GM23338 (cell line): ENCODE measurements at regions not wholly inside any gene's neighbourhood (a gene's known extent, or its start where the extent isn't known, plus 50 kb on each side); places are given as distances from the start of the nearest gene placed in this dataset.

Source experiments
- ATAC-seq: fragments of 200-7000 bp; cut with Tn5 transposase; 3 replicates; pipeline ENCODE4 v1.9.1; 2020
- DNase-seq: peaks from one replicate; pipeline ENCODE4 v3.0.0-alpha.2; 2015; ENCODE audit warnings: low spot score
- H2AFZ ChIP-seq: fragments of 200-600 bp; sonication (generic); 2 replicates; pipeline ENCODE4 v1.8.0; 2016; ENCODE audit warnings: antibody characterized with exemption, mild to moderate bottlenecking, moderate library complexity
- H3F3A ChIP-seq: fragments of 200-600 bp; sonication (generic); replicated peaks from 2 replicates; pipeline ENCODE4 v1.8.0; 2017; ENCODE audit warnings: antibody characterized with exemption, mixed run types, low read depth
- H3K27ac ChIP-seq: fragments of 200-600 bp; sonication (generic); 2 replicates; pipeline ENCODE4 v1.6.1; 2016; ENCODE audit warnings: low read depth
- H3K27me3 ChIP-seq: fragments of 200-600 bp; sonication (generic); 2 replicates; pipeline ENCODE4 v1.8.0; 2016; ENCODE audit warnings: mild to moderate bottlenecking, mixed run types, moderate library complexity; ENCODE audit not compliant: insufficient read depth
- H3K36me3 ChIP-seq: fragments of 200-600 bp; sonication (generic); 2 replicates; pipeline ENCODE4 v1.8.0; 2016; ENCODE audit warnings: mild to moderate bottlenecking; ENCODE audit not compliant: insufficient read depth
- H3K4me1 ChIP-seq: fragments of 200-600 bp; sonication (generic); 2 replicates; pipeline ENCODE4 v1.8.0; 2016; ENCODE audit warnings: mild to moderate bottlenecking, moderate library complexity; ENCODE audit not compliant: insufficient read depth
- H3K4me2 ChIP-seq: fragments of 200-600 bp; sonication (generic); 2 replicates; pipeline ENCODE4 v1.7.1; 2017; ENCODE audit warnings: mixed run types
- H3K4me3 ChIP-seq: fragments of 200-600 bp; sonication (generic); 2 replicates; pipeline ENCODE4 v1.6.1; 2016; ENCODE audit warnings: mixed run types
- H3K79me2 ChIP-seq: fragments of 200-600 bp; sonication (generic); replicated peaks from 2 replicates; pipeline ENCODE4 v1.8.0; 2017; ENCODE audit warnings: mild to moderate bottlenecking; ENCODE audit not compliant: insufficient read depth
- H3K9me2 ChIP-seq: fragments of 200-600 bp; sonication (generic); 2 replicates; pipeline ENCODE4 v1.8.0; 2017; ENCODE audit not compliant: insufficient read depth
- H4K20me1 ChIP-seq: fragments of 200-600 bp; sonication (generic); replicated peaks from 2 replicates; pipeline ENCODE4 v1.8.0; 2017; ENCODE audit warnings: mild to moderate bottlenecking; ENCODE audit not compliant: insufficient read depth
- H3K27ac Mint-ChIP-seq: 2 replicates; pipeline ENCODE4 v1.8.0; 2020; ENCODE audit warnings: inconsistent platforms, mild to moderate bottlenecking, moderate library complexity, mixed read lengths
- H3K27me3 Mint-ChIP-seq: 3 replicates; pipeline ENCODE4 v1.8.0; 2022; ENCODE audit warnings: low read depth, mild to moderate bottlenecking, moderate library complexity, mixed read lengths, inconsistent platforms; ENCODE audit not compliant: insufficient read depth, poor library complexity
- H3K36me3 Mint-ChIP-seq: 3 replicates; pipeline ENCODE4 v1.8.0; 2021; ENCODE audit warnings: low read depth, mild to moderate bottlenecking, inconsistent platforms, moderate library complexity, mixed read lengths
- H3K4me1 Mint-ChIP-seq: 3 replicates; pipeline ENCODE4 v1.8.0; 2020; ENCODE audit warnings: mild to moderate bottlenecking, inconsistent platforms, mixed read lengths
- H3K4me3 Mint-ChIP-seq: 3 replicates; pipeline ENCODE4 v1.8.0; 2021; ENCODE audit warnings: moderate library complexity, mild to moderate bottlenecking, inconsistent platforms, mixed read lengths
- H3K9me3 Mint-ChIP-seq: 3 replicates; pipeline ENCODE4 v1.8.0; 2020; ENCODE audit warnings: moderate library complexity, mild to moderate bottlenecking, inconsistent platforms, mixed read lengths
- CREB1 ChIP-seq: fragments of 250-450 bp; sonication (Bioruptor Pico); IDR thresholded peaks from 2 replicates; pipeline ENCODE4 v1.5.0; 2020; ENCODE audit warnings: low read depth, mild to moderate bottlenecking, moderate library complexity
- CTCF ChIP-seq, 2 experiments: fragments of 200-600 bp in 1 of 2; sonication (generic) in 1 of 2; conservative IDR thresholded peaks; 2 replicates each; pipeline versions ENCODE4 v1.5.1 to v1.6.1; 2016 to 2017; ENCODE audit warnings: antibody characterized with exemption in 2 of 2, low read depth in 2 of 2, mild to moderate bottlenecking in 2 of 2, moderate library complexity in 1 of 2
- ETS1 ChIP-seq: IDR thresholded peaks from 2 replicates; pipeline ENCODE4 v1.6.1; 2016; ENCODE audit warnings: antibody characterized with exemption
- EZH2 ChIP-seq: fragments of 200-600 bp; sonication (generic); IDR thresholded peaks from one replicate; pipeline ENCODE4 v1.8.0; 2017; ENCODE audit warnings: antibody characterized with exemption, mild to moderate bottlenecking, low read depth; ENCODE audit not compliant: unreplicated experiment
- EZH2phosphoT487 ChIP-seq: fragments of 200-600 bp; sonication (generic); IDR thresholded peaks from one replicate; pipeline ENCODE4 v1.8.1; 2018; ENCODE audit warnings: antibody characterized with exemption; ENCODE audit not compliant: unreplicated experiment
- JUNB ChIP-seq: IDR thresholded peaks from one replicate; pipeline ENCODE4 v1.6.1; 2016; ENCODE audit warnings: antibody characterized with exemption; ENCODE audit not compliant: unreplicated experiment
- POLR2AphosphoS5 ChIP-seq: IDR thresholded peaks from 2 replicates; pipeline ENCODE4 v1.6.1; 2016; ENCODE audit warnings: antibody characterized with exemption, low read depth
- REST ChIP-seq: IDR thresholded peaks from one replicate; pipeline ENCODE4 v1.6.1; 2018; ENCODE audit warnings: antibody characterized with exemption; ENCODE audit not compliant: unreplicated experiment
- STAT1 ChIP-seq: IDR thresholded peaks from one replicate; pipeline ENCODE4 v1.6.1; 2016; ENCODE audit warnings: antibody characterized with exemption; ENCODE audit not compliant: unreplicated experiment
- ZNF114 ChIP-seq: fragments of 250-450 bp; sonication (Bioruptor Pico); IDR thresholded peaks from 2 replicates; pipeline ENCODE4 v1.5.0; 2020; ENCODE audit warnings: mild to moderate bottlenecking, moderate library complexity

GRCh38 chr5:56522169-56522568 is 289.0 kb upstream of the ANKRD55 start:
- H3K27ac ChIP-seq = no peak overlapping the region
- Mint-ChIP-seq H3K4me1 (peaks cover 5% of the 10 kb centered on the region), H3K27ac (no peak overlapping the region), H3K27me3 (peaks cover 4% of the 10 kb centered on the region), H3K4me3 (no peak overlapping the region), H3K9me3 (no peaks in the 10 kb centered on the region), H3K36me3 (no peaks in the 10 kb centered on the region)
- DNase-seq (no peak), ATAC-seq (no peak)
- H3K27me3 ChIP-seq = no peaks in the 10 kb centered on the region
- H3F3A ChIP-seq = no peaks in the 10 kb centered on the region
- H4K20me1 ChIP-seq = no peaks in the 10 kb centered on the region
- TF ChIP-seq EZH2 = no peak
- TF ChIP-seq EZH2phosphoT487 = no peak
- no peak overlapping the region for H3K4me2 ChIP-seq
- H3K79me2 ChIP-seq = no peaks in the 10 kb centered on the region
- H3K4me1 ChIP-seq = no peaks in the 10 kb centered on the region
- H3K36me3 ChIP-seq = no peaks in the 10 kb centered on the region
- H3K9me2 ChIP-seq = no peaks in the 10 kb centered on the region
- no peak overlapping the region for H3K4me3 ChIP-seq
- H2AFZ ChIP-seq = no peak overlapping the region

- Mint-ChIP-seq H3K27ac (no peak overlapping the region), H3K4me3 (no peak overlapping the region), H3K9me3 (no peaks in the 10 kb centered on the region), H3K4me1 (peaks cover 5% of the 10 kb centered on the region), H3K27me3 (peaks cover 4% of the 10 kb centered on the region), H3K36me3 (no peaks in the 10 kb centered on the region)
- H4K20me1 ChIP-seq = no peaks in the 10 kb centered on the region
- no peak overlapping the region for H3K4me2 ChIP-seq
- H3F3A ChIP-seq = no peaks in the 10 kb centered on the region
- ATAC-seq (no peak), DNase-seq (no peak)
- H2AFZ ChIP-seq = no peak overlapping the region
- H3K4me1 ChIP-seq = no peaks in the 10 kb centered on the region
- H3K4me3 ChIP-seq = no peak overlapping the region
- no peaks in the 10 kb centered on the region for H3K9me2 ChIP-seq
- no peaks in the 10 kb centered on the region for H3K27me3 ChIP-seq
- H3K79me2 ChIP-seq = no peaks in the 10 kb centered on the region
- no peaks in the 10 kb centered on the region for H3K36me3 ChIP-seq
- H3K27ac ChIP-seq = no peak overlapping the region
- TF ChIP-seq JUNB = no peak
- TF ChIP-seq STAT1 = no peak
- TF ChIP-seq CREB1 (CRISPR knock-in tag) = no peak
- TF ChIP-seq ETS1 = no peak
- TF ChIP-seq EZH2 = no peak
- TF ChIP-seq EZH2phosphoT487 = no peak
- TF ChIP-seq REST = no peak
- TF ChIP-seq CTCF (conservative IDR thresholded peaks at IDR 0.05; ENCODE audit: low read depth in 2 of 2) = no peak
- no peak for TF ChIP-seq ZNF114
- TF ChIP-seq POLR2AphosphoS5 = no peak
Observed at GRCh38 chr5:56520986-56521730, 288.0 kb upstream of the ANKRD55 start.
